ENCODE measurements at regions not wholly inside any gene's neighbourhood (a gene's known extent, or its start where the extent isn't known, plus 50 kb on each side); places are given as distances from the start of the nearest gene placed in this dataset.
"Not testable (repeated sequence)": the region's sequence is repeated elsewhere in the genome, so short reads cannot be mapped to it uniquely, and the experiment has no call there.

DNA sequence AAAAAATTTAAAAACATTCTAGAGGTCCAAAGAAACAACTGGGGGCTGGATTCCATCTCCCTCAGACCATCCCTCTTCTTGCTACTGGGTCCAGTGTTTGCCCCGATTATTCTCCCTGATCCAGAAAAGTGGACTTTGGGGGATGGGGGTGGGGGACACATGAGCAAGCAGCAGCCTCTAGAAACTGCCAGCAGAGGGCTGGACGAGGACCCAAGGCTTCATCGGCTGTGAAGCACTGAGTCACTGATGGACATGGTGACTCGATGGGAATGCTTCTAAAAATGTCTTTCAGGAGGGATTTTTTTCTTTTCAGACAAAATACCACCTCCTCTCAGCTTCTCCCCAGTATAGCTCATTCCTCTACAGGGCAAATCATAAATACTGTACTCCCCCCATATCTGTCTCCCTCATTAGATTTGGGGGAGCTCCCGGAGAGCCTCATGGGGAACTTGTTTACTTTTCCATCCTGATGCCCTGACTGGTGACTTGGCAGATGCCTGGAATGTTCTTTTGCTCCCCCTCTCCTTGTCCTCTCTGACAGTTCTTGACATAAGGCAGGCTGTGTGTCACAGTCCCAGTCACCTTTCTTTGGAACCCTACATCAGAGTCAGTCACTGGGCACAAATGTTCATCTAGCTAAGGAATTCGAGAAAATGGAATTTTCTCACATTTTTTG is 67.2 kb upstream of the STC2 start:
- 85% methylated on average over 6 of the region's 6 CpGs for WGBS (ENCODE audit: insufficient coverage)
- intact Hi-C loops (cut with micrococcal nuclease): no loop called here
- peaks cover 0 to 2% of the 10 kb centered on the region in 2 donors for H3K9me3 Mint-ChIP-seq

DNA sequence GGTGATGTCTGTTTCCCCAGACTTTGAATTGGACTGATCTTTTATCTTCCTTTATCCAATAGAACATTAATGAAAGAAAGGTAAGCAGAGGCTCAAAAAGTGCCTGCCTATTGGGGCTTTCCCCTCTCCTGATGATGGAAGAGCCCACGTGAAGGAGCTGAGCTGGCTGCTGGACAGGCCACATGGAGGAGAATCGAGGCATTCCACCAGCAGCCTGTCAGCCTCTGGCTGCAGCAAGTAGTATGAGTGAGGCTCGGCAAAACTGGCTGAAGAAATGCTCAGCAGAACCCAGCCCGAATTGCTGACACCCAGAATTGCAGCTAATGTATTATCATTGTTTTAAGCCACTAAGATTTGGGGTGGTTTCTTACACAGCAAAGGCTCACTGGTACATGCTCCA is 66.5 kb upstream of the STC2 start:
- H3K27me3 ChIP-seq (ENCODE audit: control insufficient read depth, insufficient read depth, low read length): no peaks in the 10 kb centered on the region
- no peak overlapping the region for H3K4me3 Mint-ChIP-seq
- WGBS (ENCODE audit: insufficient coverage): 67% methylated on average over 4 of the region's 4 CpGs
- no peak for DNase-seq
- H3K27ac ChIP-seq (ENCODE audit: low read length): no peak overlapping the region
- H3K27me3 Mint-ChIP-seq (ENCODE audit: low read depth in 2 of 2): peaks cover 14 to 23% of the 10 kb centered on the region in 2 donors
- H3K4me1 ChIP-seq (ENCODE audit: control insufficient read depth, insufficient read depth, low read length): no peaks in the 10 kb centered on the region
- no peaks in the 10 kb centered on the region for H3K36me3 Mint-ChIP-seq
- H3K9me3 Mint-ChIP-seq: peaks cover 0 to 2% of the 10 kb centered on the region in 2 donors
- TF ChIP-seq, protein P1, sequence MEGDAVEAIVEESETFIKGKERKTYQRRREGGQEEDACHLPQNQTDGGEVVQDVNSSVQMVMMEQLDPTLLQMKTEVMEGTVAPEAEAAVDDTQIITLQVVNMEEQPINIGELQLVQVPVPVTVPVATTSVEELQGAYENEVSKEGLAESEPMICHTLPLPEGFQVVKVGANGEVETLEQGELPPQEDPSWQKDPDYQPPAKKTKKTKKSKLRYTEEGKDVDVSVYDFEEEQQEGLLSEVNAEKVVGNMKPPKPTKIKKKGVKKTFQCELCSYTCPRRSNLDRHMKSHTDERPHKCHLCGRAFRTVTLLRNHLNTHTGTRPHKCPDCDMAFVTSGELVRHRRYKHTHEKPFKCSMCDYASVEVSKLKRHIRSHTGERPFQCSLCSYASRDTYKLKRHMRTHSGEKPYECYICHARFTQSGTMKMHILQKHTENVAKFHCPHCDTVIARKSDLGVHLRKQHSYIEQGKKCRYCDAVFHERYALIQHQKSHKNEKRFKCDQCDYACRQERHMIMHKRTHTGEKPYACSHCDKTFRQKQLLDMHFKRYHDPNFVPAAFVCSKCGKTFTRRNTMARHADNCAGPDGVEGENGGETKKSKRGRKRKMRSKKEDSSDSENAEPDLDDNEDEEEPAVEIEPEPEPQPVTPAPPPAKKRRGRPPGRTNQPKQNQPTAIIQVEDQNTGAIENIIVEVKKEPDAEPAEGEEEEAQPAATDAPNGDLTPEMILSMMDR (IDR thresholded peaks at IDR 0.05): no peak
- no peak for ATAC-seq
- no peak overlapping the region for H3K27ac Mint-ChIP-seq
- no peak overlapping the region for H3K4me3 ChIP-seq (ENCODE audit: low read length)
- peaks cover 4% of the 10 kb centered on the region for H3K9me3 ChIP-seq (ENCODE audit: control insufficient read depth, insufficient read depth, low read length)
- H3K36me3 ChIP-seq (ENCODE audit: control insufficient read depth, insufficient read depth, low read length): no peaks in the 10 kb centered on the region
- intact Hi-C loops (cut with micrococcal nuclease): no loop called here
- no peaks in the 10 kb centered on the region for H3K4me1 Mint-ChIP-seq

More for the DNA sequence above, 67.2 kb upstream of the STC2 start:
- H3K9me3 ChIP-seq (ENCODE audit: control insufficient read depth, insufficient read depth, low read length): peaks cover 4% of the 10 kb centered on the region
- no peak overlapping the region for H3K4me3 ChIP-seq (ENCODE audit: low read length)
- no peaks in the 10 kb centered on the region for H3K36me3 Mint-ChIP-seq
- TF ChIP-seq, protein P1 (IDR thresholded peaks at IDR 0.05): no peak
- H3K27ac ChIP-seq (ENCODE audit: low read length): no peak overlapping the region
- H3K27ac Mint-ChIP-seq: no peak overlapping the region
- H3K27me3 ChIP-seq (ENCODE audit: control insufficient read depth, insufficient read depth, low read length): no peaks in the 10 kb centered on the region
- no peak overlapping the region for H3K4me3 Mint-ChIP-seq
- H3K27me3 Mint-ChIP-seq (ENCODE audit: low read depth in 2 of 2): peaks cover 9 to 16% of the 10 kb centered on the region in 2 donors
- H3K4me1 Mint-ChIP-seq: no peaks in the 10 kb centered on the region
- H3K4me1 ChIP-seq (ENCODE audit: control insufficient read depth, insufficient read depth, low read length): no peaks in the 10 kb centered on the region
- DNase-seq (no peak), ATAC-seq (no peak)
- H3K36me3 ChIP-seq (ENCODE audit: control insufficient read depth, insufficient read depth, low read length): no peaks in the 10 kb centered on the region

DNA sequence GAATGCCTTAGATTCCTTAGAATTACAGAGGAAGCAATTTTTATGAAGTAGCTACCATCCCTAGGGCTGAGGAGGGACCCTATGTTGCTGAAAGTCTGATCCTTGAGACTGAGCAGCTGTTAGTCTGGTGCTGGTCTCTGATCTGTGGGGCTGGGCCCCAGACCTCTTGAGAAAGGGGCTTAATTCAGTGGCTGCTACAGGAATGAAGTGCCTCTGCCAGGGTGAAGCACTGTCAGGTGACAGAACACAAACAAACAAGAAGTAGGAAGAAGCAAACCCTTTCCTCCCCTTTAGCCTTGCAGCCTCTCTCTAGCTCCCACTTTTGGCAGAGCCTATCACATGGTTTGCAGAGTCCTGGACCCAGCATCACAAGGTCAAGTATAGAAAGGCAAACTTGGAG is 64.0 kb upstream of the STC2 start:
- Histone ChIP-seq H3K27me3 (ENCODE audit: control insufficient read depth, insufficient read depth, low read length) (no peaks in the 10 kb centered on the region), H3K9me3 (ENCODE audit: control insufficient read depth, insufficient read depth, low read length) (peaks cover 4% of the 10 kb centered on the region), H3K36me3 (ENCODE audit: control insufficient read depth, insufficient read depth, low read length) (no peaks in the 10 kb centered on the region), H3K4me1 (ENCODE audit: control insufficient read depth, insufficient read depth, low read length) (no peaks in the 10 kb centered on the region), H3K4me3 (ENCODE audit: low read length) (no peak overlapping the region), H3K27ac (ENCODE audit: low read length) (no peak overlapping the region)
- no peak for DNase-seq
- ATAC-seq: no peak
- peaks cover 0 to 2% of the 10 kb centered on the region in 2 donors for H3K9me3 Mint-ChIP-seq
- no peaks in the 10 kb centered on the region for H3K36me3 Mint-ChIP-seq
- intact Hi-C loops (cut with micrococcal nuclease): no loop called here
- no peak overlapping the region for H3K4me3 Mint-ChIP-seq
- TF ChIP-seq, protein P1 (IDR thresholded peaks at IDR 0.05): no peak
- H3K27ac Mint-ChIP-seq: no peak overlapping the region
- no peaks in the 10 kb centered on the region for H3K4me1 Mint-ChIP-seq
- peaks cover 17 to 29% of the 10 kb centered on the region in 2 donors for H3K27me3 Mint-ChIP-seq (ENCODE audit: low read depth in 2 of 2)

DNA sequence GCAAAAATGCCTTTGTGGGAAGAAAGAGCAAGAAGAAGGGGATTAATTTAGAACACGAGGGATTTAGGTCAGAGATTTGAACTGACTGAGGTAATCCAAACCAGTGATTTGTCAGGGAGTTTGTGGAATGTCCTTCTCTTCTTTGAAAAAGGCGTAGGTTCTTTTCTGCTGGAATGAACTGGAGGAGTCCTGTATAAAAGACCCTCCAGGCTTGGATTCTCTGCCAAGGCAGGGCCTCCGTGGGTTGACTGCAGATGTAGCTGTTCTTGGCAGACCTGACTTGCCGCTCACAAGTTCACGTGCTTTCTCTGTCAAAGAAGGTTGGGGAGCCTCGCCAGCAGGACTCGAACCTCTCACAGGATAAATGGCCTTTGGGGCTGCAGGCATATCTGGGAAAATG is 62.8 kb upstream of the STC2 start:
- H3K9me3 Mint-ChIP-seq: peaks cover 0 to 2% of the 10 kb centered on the region in 2 donors

DNA sequence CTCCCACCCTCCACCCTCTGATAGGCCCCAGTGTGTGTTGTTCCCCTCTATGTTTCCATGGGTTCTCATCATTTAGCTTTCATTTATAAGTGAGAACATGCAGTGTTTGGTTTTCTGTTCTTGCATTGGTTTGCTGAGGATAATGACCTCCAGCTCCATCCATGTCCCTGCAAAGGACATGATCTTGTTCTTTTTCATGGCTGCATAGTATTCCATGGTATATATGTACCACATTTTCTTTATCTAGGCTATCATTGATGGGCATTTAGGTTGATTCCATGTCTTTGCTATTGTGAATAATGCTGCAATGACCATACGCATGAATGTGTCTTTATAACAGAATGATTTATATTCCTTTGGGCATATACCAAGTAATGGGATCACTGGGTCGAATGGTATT is 59.1 kb upstream of the STC2 start:
- H3K4me1 Mint-ChIP-seq; H3K36me3 ChIP-seq (ENCODE audit: control insufficient read depth, insufficient read depth, low read length); H3K4me3 ChIP-seq (ENCODE audit: low read length); H3K4me1 ChIP-seq (ENCODE audit: control insufficient read depth, insufficient read depth, low read length); H3K36me3 Mint-ChIP-seq; DNase-seq; H3K27ac Mint-ChIP-seq; H3K4me3 Mint-ChIP-seq; ATAC-seq; H3K27ac ChIP-seq (ENCODE audit: low read length); H3K9me3 Mint-ChIP-seq; H3K27me3 ChIP-seq (ENCODE audit: control insufficient read depth, insufficient read depth, low read length); H3K9me3 ChIP-seq (ENCODE audit: control insufficient read depth, insufficient read depth, low read length); intact Hi-C loops (cut with micrococcal nuclease): not testable (repeated sequence)
- 71% methylated on average over 2 of the region's 2 CpGs for WGBS (ENCODE audit: insufficient coverage)
- peaks cover 8 to 19% of the 10 kb centered on the region in 2 donors for H3K27me3 Mint-ChIP-seq (ENCODE audit: low read depth in 2 of 2)

More for the DNA sequence above, 62.8 kb upstream of the STC2 start:
- intact Hi-C loops (cut with micrococcal nuclease): no loop called here
- no peaks in the 10 kb centered on the region for H3K4me1 Mint-ChIP-seq
- Histone ChIP-seq H3K9me3 (ENCODE audit: control insufficient read depth, insufficient read depth, low read length) (peaks cover 4% of the 10 kb centered on the region), H3K4me1 (ENCODE audit: control insufficient read depth, insufficient read depth, low read length) (no peaks in the 10 kb centered on the region), H3K27me3 (ENCODE audit: control insufficient read depth, insufficient read depth, low read length) (no peaks in the 10 kb centered on the region), H3K4me3 (ENCODE audit: low read length) (no peak overlapping the region), H3K27ac (ENCODE audit: low read length) (no peak overlapping the region), H3K36me3 (ENCODE audit: control insufficient read depth, insufficient read depth, low read length) (no peaks in the 10 kb centered on the region)
- DNase-seq (no peak), ATAC-seq (no peak)
- peaks cover 17 to 29% of the 10 kb centered on the region in 2 donors for H3K27me3 Mint-ChIP-seq (ENCODE audit: low read depth in 2 of 2)
- WGBS (ENCODE audit: insufficient coverage): 92% methylated on average over 7 of the region's 7 CpGs
- H3K27ac Mint-ChIP-seq: no peak overlapping the region
- TF ChIP-seq, protein P1 (IDR thresholded peaks at IDR 0.05): no peak
- H3K36me3 Mint-ChIP-seq: no peaks in the 10 kb centered on the region
- no peak overlapping the region for H3K4me3 Mint-ChIP-seq
